Neuronal stem cell (in vitro differentiated cells): ENCODE measurements at regions not wholly inside any gene's neighbourhood (a gene's known extent, or its start where the extent isn't known, plus 50 kb on each side); places are given as distances from the start of the nearest gene placed in this dataset.

ENCODE experiments used
- DNase-seq: peaks from one replicate; pipeline ENCODE4 v3.0.0-alpha.2; 2013; ENCODE audit warnings: low spot score
- H2AFZ ChIP-seq: one replicate; pipeline ENCODE4 v1.6.1; 2013; ENCODE audit warnings: mild to moderate bottlenecking, low read length, inconsistent platforms
- H2AK5ac ChIP-seq: 2 replicates; pipeline ENCODE4 v1.6.1; 2013; ENCODE audit warnings: low read depth, mild to moderate bottlenecking, inconsistent platforms, low read length, moderate library complexity, mixed read lengths
- H2BK120ac ChIP-seq: 2 replicates; pipeline ENCODE4 v1.6.1; 2013; ENCODE audit warnings: low read depth, mild to moderate bottlenecking, inconsistent platforms, low read length, moderate library complexity, mixed read lengths
- H2BK12ac ChIP-seq: one replicate; pipeline ENCODE4 v1.6.1; 2013; ENCODE audit warnings: low read length, inconsistent platforms
- H2BK15ac ChIP-seq: 2 replicates; pipeline ENCODE4 v1.6.1; 2013; ENCODE audit warnings: mild to moderate bottlenecking, low read length, inconsistent platforms, mixed read lengths
- H2BK5ac ChIP-seq: one replicate; pipeline ENCODE4 v1.6.1; 2013; ENCODE audit warnings: inconsistent platforms, mild to moderate bottlenecking, low read length, moderate library complexity
- H3K14ac ChIP-seq: one replicate; pipeline ENCODE4 v1.6.1; 2013; ENCODE audit warnings: low read length, inconsistent platforms
- H3K18ac ChIP-seq: 2 replicates; pipeline ENCODE4 v1.6.1; 2013; ENCODE audit warnings: low read length, inconsistent platforms
- H3K23ac ChIP-seq: 2 replicates; pipeline ENCODE4 v1.6.1; 2013; ENCODE audit warnings: low read depth, mild to moderate bottlenecking, mixed read lengths, low read length, inconsistent platforms; ENCODE audit not compliant: poor library complexity
- H3K27ac ChIP-seq: replicated peaks from 3 replicates; pipeline ENCODE4 v1.5.1; 2013; ENCODE audit warnings: low read length, inconsistent platforms
- H3K27me3 ChIP-seq, 3 experiments: 2 replicates each; pipeline ENCODE4 v1.6.1; 2013; ENCODE audit warnings: low read length in 3 of 3, mild to moderate bottlenecking in 2 of 3, inconsistent platforms in 1 of 3, low read depth in 1 of 3, mixed read lengths in 1 of 3, moderate library complexity in 1 of 3; ENCODE audit not compliant: control insufficient read depth in 3 of 3, insufficient read depth in 3 of 3
- H3K36me3 ChIP-seq, 2 donors: replicated peaks in 1 of 2; 2 replicates each; pipeline ENCODE4 v1.6.1; 2013; ENCODE audit warnings: low read length in 2 of 2; ENCODE audit not compliant: control insufficient read depth in 2 of 2, insufficient read depth in 2 of 2
- H3K4ac ChIP-seq: 2 replicates; pipeline ENCODE4 v1.6.1; 2013; ENCODE audit warnings: inconsistent platforms, mild to moderate bottlenecking, low read length, moderate library complexity
- H3K4me1 ChIP-seq, 2 donors: 1 replicate in 1 of 2; 2 replicates in 1 of 2; pipeline ENCODE4 v1.6.1; 2013; ENCODE audit warnings: low read length in 2 of 2, low read depth in 1 of 2; ENCODE audit not compliant: control insufficient read depth in 2 of 2, insufficient read depth in 1 of 2
- H3K4me2 ChIP-seq: one replicate; pipeline ENCODE4 v1.6.1; 2013; ENCODE audit warnings: mild to moderate bottlenecking, low read length, inconsistent platforms; ENCODE audit not compliant: insufficient read depth, poor library complexity, severe bottlenecking
- H3K4me3 ChIP-seq, 2 donors: 2 replicates each; pipeline ENCODE4 v1.5.1; 2013; ENCODE audit warnings: low read length in 2 of 2, mild to moderate bottlenecking in 2 of 2, inconsistent platforms in 1 of 2, moderate library complexity in 1 of 2
- H3K79me1 ChIP-seq: one replicate; pipeline ENCODE4 v1.6.1; 2013; ENCODE audit warnings: low read depth, mild to moderate bottlenecking, inconsistent platforms, low read length, moderate library complexity
- H3K9ac ChIP-seq: one replicate; pipeline ENCODE4 v1.6.1; 2013; ENCODE audit warnings: mild to moderate bottlenecking, low read depth, low read length, inconsistent platforms; ENCODE audit not compliant: poor library complexity
- H3K9me3 ChIP-seq, 2 donors: replicated peaks in 1 of 2; 2 replicates each; pipeline versions ENCODE3 to v1.6.1; 2013; ENCODE audit warnings: low read length in 2 of 2, mild to moderate bottlenecking in 2 of 2, inconsistent platforms in 1 of 2, low read depth in 1 of 2, mixed read lengths in 1 of 2, moderate library complexity in 1 of 2; ENCODE audit not compliant: control insufficient read depth in 2 of 2, insufficient read depth in 1 of 2
- H4K8ac ChIP-seq: one replicate; pipeline ENCODE4 v1.6.1; 2013; ENCODE audit warnings: low read depth, mild to moderate bottlenecking, inconsistent platforms, low read length, moderate library complexity
- H4K91ac ChIP-seq: one replicate; pipeline ENCODE4 v1.6.1; 2013; ENCODE audit warnings: low read length, low read depth, mild to moderate bottlenecking, inconsistent platforms; ENCODE audit not compliant: poor library complexity
- WGBS, 2 donors: extraction: QIAGEN DNeasy Blood & Tissue Kit; methylation state at CpG; one replicate each; pipeline ENCODE4 v1.1.7; 2013; ENCODE audit warnings: missing lambda C conversion rate in 2 of 2, mixed read lengths in 1 of 2; ENCODE audit not compliant: insufficient read length in 2 of 2, insufficient replicate concordance in 1 of 2; ENCODE audit errors: extremely low coverage in 2 of 2; 5-methylcytosine and 5-hydroxymethylcytosine counted together

- no peak overlapping the region for H3K14ac ChIP-seq
- no peak overlapping the region for H3K27ac ChIP-seq
- H2AFZ ChIP-seq: no peak overlapping the region
- no peak overlapping the region for H4K8ac ChIP-seq
- H4K91ac ChIP-seq: no peak overlapping the region
- H2AK5ac ChIP-seq: no peak overlapping the region
- no peak overlapping the region for H3K18ac ChIP-seq
- H3K4ac ChIP-seq: no peak overlapping the region
- H3K27me3 ChIP-seq: no peaks in the 10 kb centered on the region
- no peak for DNase-seq
- H3K79me1 ChIP-seq: no peaks in the 10 kb centered on the region
- no peaks in the 10 kb centered on the region for H3K36me3 ChIP-seq
- H2BK12ac ChIP-seq: no peak overlapping the region
- H3K4me1 ChIP-seq: no peaks in the 10 kb centered on the region
- no peak overlapping the region for H2BK15ac ChIP-seq
- no peak overlapping the region for H2BK5ac ChIP-seq
- no peak overlapping the region for H3K23ac ChIP-seq
- H3K9me3 ChIP-seq: no peaks in the 10 kb centered on the region
- no peak overlapping the region for H2BK120ac ChIP-seq
- H3K4me3 ChIP-seq: no peak overlapping the region
- H3K4me2 ChIP-seq: no peak overlapping the region
- H3K9ac ChIP-seq: no peak overlapping the region
Observed at GRCh38 chr5:145673786-145674185, 161.4 kb downstream of the PRELID2 start.

GRCh38 chr5:145668714-145669113, 166.4 kb downstream of the PRELID2 start:
- Histone ChIP-seq H2BK15ac (no peak overlapping the region), H4K8ac (no peak overlapping the region), H3K4me2 (no peak overlapping the region), H3K4me3 (no peak overlapping the region), H2BK120ac (no peak overlapping the region), H2AK5ac (no peak overlapping the region), H3K9me3 (no peaks in the 10 kb centered on the region), H2AFZ (no peak overlapping the region), H3K18ac (no peak overlapping the region), H3K27ac (no peak overlapping the region), H3K36me3 (no peaks in the 10 kb centered on the region), H3K4me1 (no peaks in the 10 kb centered on the region), H3K27me3 (no peaks in the 10 kb centered on the region), H3K9ac (no peak overlapping the region), H3K79me1 (no peaks in the 10 kb centered on the region), H3K14ac (no peak overlapping the region), H2BK5ac (no peak overlapping the region), H4K91ac (no peak overlapping the region), H3K4ac (no peak overlapping the region), H2BK12ac (no peak overlapping the region), H3K23ac (no peak overlapping the region)
- no CpG with 5 or more reads among the region's 3 CpGs for WGBS, 2 donors
- DNase-seq: no peak

GRCh38 chr5:145667742-145668141, 167.4 kb downstream of the PRELID2 start:
- no peaks in the 10 kb centered on the region for H3K27me3 ChIP-seq
- H3K18ac ChIP-seq: no peak overlapping the region
- H3K14ac ChIP-seq: no peak overlapping the region
- DNase-seq: no peak
- no peaks in the 10 kb centered on the region for H3K4me1 ChIP-seq
- no peak overlapping the region for H2BK5ac ChIP-seq
- H3K9ac ChIP-seq: no peak overlapping the region
- H2BK12ac ChIP-seq: no peak overlapping the region
- H3K4me3 ChIP-seq: no peak overlapping the region
- no peak overlapping the region for H2AFZ ChIP-seq
- no peak overlapping the region for H3K4me2 ChIP-seq
- H3K36me3 ChIP-seq: no peaks in the 10 kb centered on the region
- WGBS, 2 donors: no CpG with 5 or more reads among the region's 3 CpGs
- no peak overlapping the region for H2BK15ac ChIP-seq
- no peaks in the 10 kb centered on the region for H3K9me3 ChIP-seq
- H2BK120ac ChIP-seq: no peak overlapping the region
- no peak overlapping the region for H4K91ac ChIP-seq
- H4K8ac ChIP-seq: no peak overlapping the region
- H2AK5ac ChIP-seq: no peak overlapping the region
- no peak overlapping the region for H3K27ac ChIP-seq
- H3K23ac ChIP-seq: no peak overlapping the region
- H3K79me1 ChIP-seq: no peaks in the 10 kb centered on the region
- no peak overlapping the region for H3K4ac ChIP-seq

- no peak overlapping the region for H2BK15ac ChIP-seq
- H3K36me3 ChIP-seq: no peaks in the 10 kb centered on the region
- no peaks in the 10 kb centered on the region for H3K9me3 ChIP-seq
- H2BK5ac ChIP-seq: no peak overlapping the region
- DNase-seq: no peak
- H3K9ac ChIP-seq: no peak overlapping the region
- H3K4ac ChIP-seq: no peak overlapping the region
- no peak overlapping the region for H3K4me3 ChIP-seq
- no peak overlapping the region for H2AK5ac ChIP-seq
- H3K27ac ChIP-seq: no peak overlapping the region
- H2BK120ac ChIP-seq: no peak overlapping the region
- H2BK12ac ChIP-seq: no peak overlapping the region
- no CpG with 5 or more reads among the region's 3 CpGs for WGBS, 2 donors
- H3K23ac ChIP-seq: no peak overlapping the region
- no peaks in the 10 kb centered on the region for H3K27me3 ChIP-seq
- H3K4me2 ChIP-seq: no peak overlapping the region
- H4K91ac ChIP-seq: no peak overlapping the region
- no peaks in the 10 kb centered on the region for H3K4me1 ChIP-seq
- H2AFZ ChIP-seq: no peak overlapping the region
- H3K79me1 ChIP-seq: no peaks in the 10 kb centered on the region
- H4K8ac ChIP-seq: no peak overlapping the region
- H3K14ac ChIP-seq: no peak overlapping the region
- H3K18ac ChIP-seq: no peak overlapping the region
Observed at GRCh38 chr5:145666591-145666990, 168.6 kb downstream of the PRELID2 start.
